ENCODE measurements at regions not wholly inside any gene's neighbourhood (a gene's known extent, or its start where the extent isn't known, plus 50 kb on each side); places are given as distances from the start of the nearest gene placed in this dataset.
"Not testable (repeated sequence)": the region's sequence is repeated elsewhere in the genome, so short reads cannot be mapped to it uniquely, and the experiment has no call there.

GRCh38 chr1:185538309-185538898 is 195.8 kb upstream of the HMCN1 start:
- not testable (repeated sequence) for DNase-seq

- DNase-seq: no peak
These were observed 196.6 kb upstream of the HMCN1 start for GRCh38 chr1:185537596-185537995.

GRCh38 chr1:185536165-185536920 is 197.8 kb upstream of the HMCN1 start:
- no peak for DNase-seq

GRCh38 chr1:185535621-185536020 is 198.6 kb upstream of the HMCN1 start:
- no peak for DNase-seq

GRCh38 chr1:185534801-185535200 is 199.4 kb upstream of the HMCN1 start:
- DNase-seq: peak; percentile 81 to 89

- DNase-seq: peak in 1 of 2 experiments; percentile 12
These were observed 200.6 kb upstream of the HMCN1 start for GRCh38 chr1:185533596-185533995.

GRCh38 chr1:185532856-185533255 is 201.3 kb upstream of the HMCN1 start:
- DNase-seq: no peak

GRCh38 chr1:185531838-185532237 is 202.4 kb upstream of the HMCN1 start:
- no peak for DNase-seq

GRCh38 chr1:185530215-185530614 is 204.0 kb upstream of the HMCN1 start:
- DNase-seq: no peak

GRCh38 chr1:185529673-185530072 is 204.5 kb upstream of the HMCN1 start:
- DNase-seq: no peak

- DNase-seq: no peak
These were observed 206.0 kb upstream of the HMCN1 start for GRCh38 chr1:185528084-185528676.

- DNase-seq: no peak
These were observed 207.6 kb upstream of the HMCN1 start for GRCh38 chr1:185526344-185527307.

GRCh38 chr1:185520188-185520920 is 203.3 kb upstream of the IVNS1ABP start:
- DNase-seq: no peak

- DNase-seq: no peak
These were observed 200.9 kb upstream of the IVNS1ABP start for GRCh38 chr1:185517808-185518419.

GRCh38 chr1:185517301-185517700 is 200.3 kb upstream of the IVNS1ABP start:
- DNase-seq: not testable (repeated sequence)

GRCh38 chr1:185515696-185516095 is 198.7 kb upstream of the IVNS1ABP start:
- no peak for DNase-seq

GRCh38 chr1:185514311-185514710 is 197.3 kb upstream of the IVNS1ABP start:
- no peak for DNase-seq

- DNase-seq: no peak
These were observed 195.4 kb upstream of the IVNS1ABP start for GRCh38 chr1:185512442-185512841.

- DNase-seq: no peak
These were observed 184.1 kb upstream of the IVNS1ABP start for GRCh38 chr1:185501099-185501498.

GRCh38 chr1:185500001-185500626 is 183.1 kb upstream of the IVNS1ABP start:
- no peak for DNase-seq

GRCh38 chr1:185498207-185498606 is 181.2 kb upstream of the IVNS1ABP start:
- no peak for DNase-seq
